KOPT-K1 (cell line): ENCODE measurements at regions not wholly inside any gene's neighbourhood (a gene's known extent, or its start where the extent isn't known, plus 50 kb on each side); places are given as distances from the start of the nearest gene placed in this dataset.
"Not testable (repeated sequence)": the region's sequence is repeated elsewhere in the genome, so short reads cannot be mapped to it uniquely, and the experiment has no call there.

Source experiments
- H3K27ac ChIP-seq: fragments of 200-600 bp; sonication (generic); 2 replicates; pipeline ENCODE4 v1.5.1; 2016; ENCODE audit warnings: antibody characterized with exemption, mild to moderate bottlenecking, low read depth, low read length; ENCODE audit not compliant: poor library complexity, severe bottlenecking
- H3K36me3 ChIP-seq: fragments of 200-600 bp; sonication (generic); 2 replicates; pipeline ENCODE4 v1.5.1; 2017; ENCODE audit warnings: antibody characterized with exemption, mild to moderate bottlenecking, low read length, moderate library complexity; ENCODE audit not compliant: insufficient read depth
- H3K9me3 ChIP-seq: fragments of 200-600 bp; sonication (generic); 2 replicates; pipeline ENCODE4 v1.5.1; 2017; ENCODE audit warnings: antibody characterized with exemption, low read length, mild to moderate bottlenecking; ENCODE audit not compliant: insufficient read depth, poor library complexity, severe bottlenecking

DNA sequence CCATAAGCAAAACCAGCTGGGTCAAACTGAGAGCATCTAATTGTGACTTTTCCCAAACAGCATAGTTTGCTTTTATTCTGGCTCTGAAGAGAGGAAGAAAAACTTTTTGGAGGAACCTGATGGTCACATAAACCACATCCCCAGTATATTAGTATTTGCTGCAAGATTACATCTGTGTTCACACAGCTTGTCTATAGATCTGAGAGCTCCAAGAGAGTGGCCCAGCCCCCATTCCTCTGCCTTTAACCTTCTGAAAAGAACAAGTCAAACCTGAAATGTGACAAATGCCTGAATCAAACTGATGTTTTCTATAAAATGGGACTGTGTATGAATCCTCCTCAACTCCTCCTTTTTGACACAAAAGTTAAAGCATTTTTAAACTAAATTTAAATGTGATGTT, 435.2 kb downstream of the ZNF479 start:
- H3K9me3 ChIP-seq, H3K36me3 ChIP-seq, H3K27ac ChIP-seq: not testable (repeated sequence)

- H3K27ac ChIP-seq, result no peak overlapping the region
- peaks cover 48% of the 10 kb centered on the region for H3K9me3 ChIP-seq
- H3K36me3 ChIP-seq, result no peaks in the 10 kb centered on the region
Measured at GRCh38 chr7:56686276-56686859, 445.9 kb downstream of the ZNF479 start.

- no peaks in the 10 kb centered on the region for H3K36me3 ChIP-seq
- no peak overlapping the region for H3K27ac ChIP-seq
- H3K9me3 ChIP-seq, result peaks cover 84% of the 10 kb centered on the region
Measured at GRCh38 chr7:56639173-56639746, 493.0 kb downstream of the ZNF479 start.

- Histone ChIP-seq H3K27ac (no peak overlapping the region), H3K9me3 (peaks cover 27% of the 10 kb centered on the region), H3K36me3 (no peaks in the 10 kb centered on the region)
Measured at GRCh38 chr7:56609852-56610355, 493.7 kb upstream of the NUPR2 start.

GRCh38 chr7:56605146-56605545, 488.9 kb upstream of the NUPR2 start:
- H3K9me3 ChIP-seq, result peaks cover 25% of the 10 kb centered on the region
- H3K36me3 ChIP-seq, result no peaks in the 10 kb centered on the region
- no peak overlapping the region for H3K27ac ChIP-seq

DNA sequence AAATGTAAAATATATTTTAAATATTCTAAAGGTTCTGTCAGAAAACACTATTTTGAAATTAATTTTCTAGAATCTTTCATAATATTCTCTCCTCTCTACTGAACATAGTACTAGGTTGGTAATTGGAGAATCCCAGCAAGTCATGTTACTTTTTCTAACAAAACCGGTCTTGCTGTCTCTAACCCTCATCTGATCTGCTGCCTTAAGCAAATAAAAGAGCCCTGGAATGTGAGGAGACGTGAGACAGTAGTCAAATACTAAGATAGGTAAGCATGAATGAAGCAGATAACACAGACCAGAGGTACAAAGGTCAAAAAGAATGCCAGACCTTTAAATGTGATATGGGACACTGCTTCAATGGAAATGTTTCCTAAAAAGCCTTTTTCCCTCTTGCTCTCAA, 462.4 kb upstream of the NUPR2 start:
- no peaks in the 10 kb centered on the region for H3K36me3 ChIP-seq
- no peak overlapping the region for H3K27ac ChIP-seq
- peaks cover 9% of the 10 kb centered on the region for H3K9me3 ChIP-seq

GRCh38 chr7:56570968-56571367, 454.8 kb upstream of the NUPR2 start:
- H3K27ac ChIP-seq, result no peak overlapping the region
- H3K36me3 ChIP-seq, result no peaks in the 10 kb centered on the region
- H3K9me3 ChIP-seq, result peaks cover 11% of the 10 kb centered on the region

- Histone ChIP-seq H3K27ac (no peak overlapping the region), H3K9me3 (peaks cover 57% of the 10 kb centered on the region), H3K36me3 (no peaks in the 10 kb centered on the region)
Measured at GRCh38 chr7:56538541-56539429, 422.6 kb upstream of the NUPR2 start.

DNA sequence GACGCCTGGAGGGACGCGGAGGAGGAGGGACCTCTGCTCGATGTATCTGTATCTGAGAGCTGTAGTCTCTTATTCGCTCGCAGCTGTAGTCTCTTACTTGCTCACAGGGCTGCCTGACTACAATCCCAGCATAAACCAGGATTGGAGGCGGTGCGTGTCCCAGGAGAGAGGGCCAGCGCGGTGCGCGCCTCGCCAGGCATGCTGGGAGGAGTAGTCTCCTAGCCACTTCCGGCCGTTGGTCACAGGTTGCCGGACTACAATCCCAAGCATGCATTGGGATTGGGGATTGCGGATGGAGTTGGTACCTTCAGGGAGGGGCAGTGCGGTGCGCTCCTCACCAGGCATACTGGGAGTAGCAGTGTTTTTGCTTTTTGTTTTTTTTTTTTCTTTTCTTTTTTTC, 421.7 kb upstream of the NUPR2 start:
- Histone ChIP-seq H3K36me3 (no peaks in the 10 kb centered on the region), H3K9me3 (peaks cover 57% of the 10 kb centered on the region), H3K27ac (no peak overlapping the region)

DNA sequence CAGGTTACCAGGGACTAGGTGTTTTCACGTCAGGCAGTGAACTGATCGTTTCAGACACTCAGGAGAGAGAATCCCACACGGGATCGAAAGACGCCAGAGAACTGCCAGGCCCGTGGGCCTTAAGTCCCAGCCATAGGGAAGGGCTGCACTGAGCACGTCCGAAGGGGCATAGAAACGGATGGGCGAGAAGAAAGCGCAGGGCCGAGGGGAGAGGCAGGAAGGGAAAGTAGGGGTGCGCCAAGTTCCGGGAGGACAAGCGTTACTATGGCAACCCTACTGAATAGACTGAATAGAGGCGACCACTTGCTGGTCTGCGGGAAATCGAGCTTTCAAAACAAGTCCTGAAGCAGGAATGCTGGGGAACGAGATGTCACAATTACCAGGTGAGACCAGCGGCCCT, 421.3 kb upstream of the NUPR2 start:
- Histone ChIP-seq H3K36me3 (no peaks in the 10 kb centered on the region), H3K9me3 (peaks cover 54% of the 10 kb centered on the region), H3K27ac (no peak overlapping the region)

DNA sequence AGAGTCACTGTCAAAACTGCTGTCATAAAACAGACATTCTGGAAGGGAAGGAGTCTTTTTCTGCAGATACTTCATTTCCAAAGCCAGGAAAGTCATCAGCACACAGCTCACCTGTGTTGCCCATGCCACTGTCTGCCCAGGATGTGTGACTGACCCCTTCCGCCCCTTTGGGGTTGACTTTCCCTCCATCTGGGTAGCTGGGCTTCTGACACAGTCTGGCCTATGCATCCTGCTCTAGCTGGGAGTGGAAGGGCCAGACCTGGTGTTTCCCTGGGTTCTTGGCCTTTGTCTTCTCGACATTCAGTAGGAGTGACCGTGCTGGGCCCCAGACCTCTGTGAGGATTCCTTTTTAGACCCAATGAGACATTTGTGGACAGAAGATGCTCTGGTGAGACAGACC, 378.9 kb upstream of the NUPR2 start:
- Histone ChIP-seq H3K27ac (no peak overlapping the region), H3K36me3 (no peaks in the 10 kb centered on the region), H3K9me3 (peaks cover 66% of the 10 kb centered on the region)

- Histone ChIP-seq H3K9me3 (peaks cover 73% of the 10 kb centered on the region), H3K36me3 (no peaks in the 10 kb centered on the region), H3K27ac (no peak overlapping the region)
Measured at GRCh38 chr7:56493704-56494450, 377.7 kb upstream of the NUPR2 start.

- no peak overlapping the region for H3K27ac ChIP-seq
- peaks cover 75% of the 10 kb centered on the region for H3K9me3 ChIP-seq
- H3K36me3 ChIP-seq, result no peaks in the 10 kb centered on the region
Measured at GRCh38 chr7:56493196-56493595, 377.0 kb upstream of the NUPR2 start.

DNA sequence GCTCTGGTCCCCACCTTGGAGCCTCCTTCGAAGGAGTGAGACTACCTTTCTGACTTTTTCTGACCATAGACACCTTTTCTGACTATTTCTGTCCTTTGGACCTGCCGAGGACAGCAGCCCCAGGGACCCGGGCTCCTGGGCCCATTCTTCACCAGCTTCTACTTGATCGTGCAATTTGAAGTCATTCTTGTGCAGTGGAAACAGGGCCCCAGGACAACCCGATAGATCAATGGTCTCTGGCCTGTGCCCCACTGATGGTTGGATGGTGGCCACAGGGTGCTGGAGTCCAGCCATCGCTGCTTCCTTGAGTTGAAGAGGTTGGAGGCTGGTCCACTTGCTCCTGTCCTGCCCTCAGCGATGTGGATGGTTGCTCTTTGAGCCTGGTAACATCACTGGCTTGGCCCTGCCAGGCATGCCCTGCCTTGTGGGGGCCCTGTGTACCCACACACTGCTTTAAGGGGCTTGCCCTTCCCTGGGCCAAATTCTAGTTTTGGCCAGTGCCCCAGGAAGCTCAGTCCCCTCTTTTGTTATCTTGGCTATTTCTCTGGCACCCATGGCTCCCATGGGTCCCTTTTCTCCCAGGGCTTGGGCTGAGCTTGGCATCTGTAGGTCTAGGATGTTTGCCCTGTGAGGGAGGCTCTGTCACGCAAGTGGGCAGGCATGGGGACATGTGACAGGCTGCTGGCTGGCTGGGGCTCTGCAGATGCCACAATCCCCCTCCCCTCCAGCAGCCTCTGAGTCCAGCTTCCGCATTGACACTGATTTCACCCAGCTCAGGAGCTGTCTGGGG, 375.6 kb upstream of the NUPR2 start:
- H3K36me3 ChIP-seq, result no peaks in the 10 kb centered on the region
- peaks cover 74% of the 10 kb centered on the region for H3K9me3 ChIP-seq
- H3K27ac ChIP-seq, result no peak overlapping the region
